GM23338 (cell line): ENCODE measurements at regions not wholly inside any gene's neighbourhood (a gene's known extent, or its start where the extent isn't known, plus 50 kb on each side); places are given as distances from the start of the nearest gene placed in this dataset.

ENCODE experiments used
- EZH2 ChIP-seq: fragments of 200-600 bp; sonication (generic); IDR thresholded peaks from one replicate; pipeline ENCODE4 v1.8.0; 2017; ENCODE audit warnings: antibody characterized with exemption, mild to moderate bottlenecking, low read depth; ENCODE audit not compliant: unreplicated experiment
- EZH2phosphoT487 ChIP-seq: fragments of 200-600 bp; sonication (generic); IDR thresholded peaks from one replicate; pipeline ENCODE4 v1.8.1; 2018; ENCODE audit warnings: antibody characterized with exemption; ENCODE audit not compliant: unreplicated experiment
- JUNB ChIP-seq: IDR thresholded peaks from one replicate; pipeline ENCODE4 v1.6.1; 2016; ENCODE audit warnings: antibody characterized with exemption; ENCODE audit not compliant: unreplicated experiment
- POLR2AphosphoS5 ChIP-seq: IDR thresholded peaks from 2 replicates; pipeline ENCODE4 v1.6.1; 2016; ENCODE audit warnings: antibody characterized with exemption, low read depth
- REST ChIP-seq: IDR thresholded peaks from one replicate; pipeline ENCODE4 v1.6.1; 2018; ENCODE audit warnings: antibody characterized with exemption; ENCODE audit not compliant: unreplicated experiment
- TF ChIP-seq, protein P1 (sequence below), 2 experiments: fragments of 200-600 bp in 1 of 2; sonication (generic) in 1 of 2; conservative IDR thresholded peaks; 2 replicates each; pipeline versions ENCODE4 v1.5.1 to v1.6.1; 2016 to 2017; ENCODE audit warnings: antibody characterized with exemption in 2 of 2, low read depth in 2 of 2, mild to moderate bottlenecking in 2 of 2, moderate library complexity in 1 of 2

DNA sequence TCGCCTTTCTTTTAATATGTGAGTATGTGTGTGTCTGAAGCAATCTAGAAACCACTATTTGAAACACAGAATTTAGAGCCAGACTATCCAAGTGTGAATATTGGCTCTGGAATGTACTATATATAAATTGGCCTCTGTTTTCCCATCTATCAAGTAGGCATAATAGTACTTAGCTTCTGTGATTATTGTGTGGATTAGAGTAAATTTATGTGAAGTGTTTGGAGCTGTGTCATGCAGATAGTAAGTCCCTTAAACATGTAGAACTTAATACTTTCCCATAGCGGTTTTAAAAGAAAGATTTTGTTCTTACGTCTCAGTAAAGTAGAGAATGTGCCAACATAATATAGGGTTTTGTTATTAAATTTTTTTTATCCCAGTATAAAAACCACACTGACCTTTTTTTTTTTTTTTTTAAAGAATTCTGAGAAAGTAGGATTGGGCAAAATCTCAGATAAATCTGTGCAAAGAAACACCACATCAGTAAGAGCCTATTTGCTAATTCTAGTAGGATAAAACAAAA is 432.3 kb downstream of the RFC3 start:
- TF ChIP-seq EZH2 = no peak
- TF ChIP-seq EZH2phosphoT487 = no peak
- TF ChIP-seq, protein P1, sequence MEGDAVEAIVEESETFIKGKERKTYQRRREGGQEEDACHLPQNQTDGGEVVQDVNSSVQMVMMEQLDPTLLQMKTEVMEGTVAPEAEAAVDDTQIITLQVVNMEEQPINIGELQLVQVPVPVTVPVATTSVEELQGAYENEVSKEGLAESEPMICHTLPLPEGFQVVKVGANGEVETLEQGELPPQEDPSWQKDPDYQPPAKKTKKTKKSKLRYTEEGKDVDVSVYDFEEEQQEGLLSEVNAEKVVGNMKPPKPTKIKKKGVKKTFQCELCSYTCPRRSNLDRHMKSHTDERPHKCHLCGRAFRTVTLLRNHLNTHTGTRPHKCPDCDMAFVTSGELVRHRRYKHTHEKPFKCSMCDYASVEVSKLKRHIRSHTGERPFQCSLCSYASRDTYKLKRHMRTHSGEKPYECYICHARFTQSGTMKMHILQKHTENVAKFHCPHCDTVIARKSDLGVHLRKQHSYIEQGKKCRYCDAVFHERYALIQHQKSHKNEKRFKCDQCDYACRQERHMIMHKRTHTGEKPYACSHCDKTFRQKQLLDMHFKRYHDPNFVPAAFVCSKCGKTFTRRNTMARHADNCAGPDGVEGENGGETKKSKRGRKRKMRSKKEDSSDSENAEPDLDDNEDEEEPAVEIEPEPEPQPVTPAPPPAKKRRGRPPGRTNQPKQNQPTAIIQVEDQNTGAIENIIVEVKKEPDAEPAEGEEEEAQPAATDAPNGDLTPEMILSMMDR (conservative IDR thresholded peaks at IDR 0.05; ENCODE audit: low read depth in 2 of 2) = no peak
- no peak for TF ChIP-seq REST
- TF ChIP-seq POLR2AphosphoS5 = no peak
- TF ChIP-seq JUNB = no peak
